ENCODE measurements at regions not wholly inside any gene's neighbourhood (a gene's known extent, or its start where the extent isn't known, plus 50 kb on each side); places are given as distances from the start of the nearest gene placed in this dataset.

DNA sequence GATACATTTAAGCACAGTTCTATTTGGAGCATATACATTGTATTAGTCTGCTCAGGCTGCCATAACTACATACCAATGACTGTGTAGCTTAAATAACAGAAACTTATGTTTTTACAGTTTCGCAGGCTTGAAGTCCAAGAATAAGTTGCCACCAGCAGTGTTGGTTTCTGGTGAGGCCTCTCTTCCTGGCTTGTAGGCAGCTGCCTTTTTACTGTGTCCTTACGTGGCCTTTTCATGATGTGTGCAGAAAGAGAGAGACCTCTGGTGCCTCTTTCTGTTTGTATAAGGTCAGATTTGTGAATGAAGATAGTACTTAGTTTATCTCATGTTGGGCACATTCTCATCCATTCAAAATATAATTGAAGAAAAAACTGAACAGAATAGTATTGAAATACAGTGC, 636.6 kb downstream of the FLRT2 start:
- Histone ChIP-seq H2BK5ac (ENCODE audit: low read depth, low read length, poor library complexity, severe bottlenecking) (no peak overlapping the region), H3K27me3 (ENCODE audit: control insufficient read depth, insufficient read depth, low read length) (no peaks in the 10 kb centered on the region), H3K4me2 (ENCODE audit: low read depth, low read length) (no peak overlapping the region), H3K79me1 (ENCODE audit: low read depth in 1 of 2, low read length in 2 of 2) (no peaks in the 10 kb centered on the region), H4K91ac (ENCODE audit: insufficient read depth, low read depth, low read length) (no peak overlapping the region), H3K9me3 (ENCODE audit: control insufficient read depth, insufficient read depth, low read length) (no peaks in the 10 kb centered on the region), H2AK9ac (replicated peaks; ENCODE audit: low read depth, low read length, poor library complexity) (no peak overlapping the region), H2BK20ac (ENCODE audit: low read depth, low read length) (no peak overlapping the region), H2AFZ (replicated peaks; ENCODE audit: low read length, poor library complexity) (no peak overlapping the region), H2AK5ac (ENCODE audit: low read depth, low read length) (no peak overlapping the region), H4K20me1 (ENCODE audit: insufficient read depth, low read length) (no peaks in the 10 kb centered on the region), H2BK15ac (ENCODE audit: low read depth, low read length) (no peak overlapping the region), H3K56ac (ENCODE audit: extremely low read depth, insufficient read depth, low read length) (no peak overlapping the region), H3K36me3 (ENCODE audit: control insufficient read depth, insufficient read depth, low read length) (no peaks in the 10 kb centered on the region), H3K27ac (ENCODE audit: insufficient read depth, low read length) (no peak overlapping the region), H3K4me3 (ENCODE audit: insufficient read depth, low read depth, low read length) (no peak overlapping the region), H3K14ac (replicated peaks; ENCODE audit: low read depth, low read length) (no peak overlapping the region), H4K8ac (ENCODE audit: low read depth in 2 of 2, low read length in 2 of 2) (no peak overlapping the region), H2BK120ac (ENCODE audit: low read depth, low read length) (no peak overlapping the region), H3K18ac (ENCODE audit: low read depth, low read length) (no peak overlapping the region), H3K9ac (ENCODE audit: low read depth, low read length) (no peak overlapping the region), H3K4me1 (ENCODE audit: control insufficient read depth, insufficient read depth, low read length) (no peaks in the 10 kb centered on the region), H3K9me1 (ENCODE audit: insufficient read depth, low read length) (no peaks in the 10 kb centered on the region), H3K4ac (ENCODE audit: low read depth, low read length) (no peak overlapping the region), H4K5ac (ENCODE audit: low read depth, low read length) (no peak overlapping the region), H3K23ac (ENCODE audit: low read depth, low read length) (no peak overlapping the region)
- intact Hi-C loops (cut with micrococcal nuclease), result no loop called here
- ChIA-PET CTCF (no interaction called here), POLR2A (ENCODE audit: unreplicated experiment) (no interaction called here)
- in situ Hi-C loops (cut with MboI; ENCODE audit: low sequenced_read_pairs), result no loop called here
- ATAC-seq (ENCODE audit: low read depth) (no peak), DNase-seq (no peak)
- no TSS peak for BruUV-seq (replicated peaks)
- no CpG with 5 or more reads among the region's 2 CpGs for WGBS, 2 experiments (ENCODE audit: extremely low coverage in 2 of 2, insufficient read length in 1 of 2)
- TF ChIP-seq, protein P1, sequence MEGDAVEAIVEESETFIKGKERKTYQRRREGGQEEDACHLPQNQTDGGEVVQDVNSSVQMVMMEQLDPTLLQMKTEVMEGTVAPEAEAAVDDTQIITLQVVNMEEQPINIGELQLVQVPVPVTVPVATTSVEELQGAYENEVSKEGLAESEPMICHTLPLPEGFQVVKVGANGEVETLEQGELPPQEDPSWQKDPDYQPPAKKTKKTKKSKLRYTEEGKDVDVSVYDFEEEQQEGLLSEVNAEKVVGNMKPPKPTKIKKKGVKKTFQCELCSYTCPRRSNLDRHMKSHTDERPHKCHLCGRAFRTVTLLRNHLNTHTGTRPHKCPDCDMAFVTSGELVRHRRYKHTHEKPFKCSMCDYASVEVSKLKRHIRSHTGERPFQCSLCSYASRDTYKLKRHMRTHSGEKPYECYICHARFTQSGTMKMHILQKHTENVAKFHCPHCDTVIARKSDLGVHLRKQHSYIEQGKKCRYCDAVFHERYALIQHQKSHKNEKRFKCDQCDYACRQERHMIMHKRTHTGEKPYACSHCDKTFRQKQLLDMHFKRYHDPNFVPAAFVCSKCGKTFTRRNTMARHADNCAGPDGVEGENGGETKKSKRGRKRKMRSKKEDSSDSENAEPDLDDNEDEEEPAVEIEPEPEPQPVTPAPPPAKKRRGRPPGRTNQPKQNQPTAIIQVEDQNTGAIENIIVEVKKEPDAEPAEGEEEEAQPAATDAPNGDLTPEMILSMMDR (conservative IDR thresholded peaks at IDR 0.05; ENCODE audit: low read depth, low read length), result no peak
- no peak for TF ChIP-seq FOS (IDR thresholded peaks at IDR 0.05; ENCODE audit: low read depth, low read length)
- no peak for TF ChIP-seq SMC3 (IDR thresholded peaks at IDR 0.05; ENCODE audit: low read depth, low read length)
- TF ChIP-seq, protein P2, sequence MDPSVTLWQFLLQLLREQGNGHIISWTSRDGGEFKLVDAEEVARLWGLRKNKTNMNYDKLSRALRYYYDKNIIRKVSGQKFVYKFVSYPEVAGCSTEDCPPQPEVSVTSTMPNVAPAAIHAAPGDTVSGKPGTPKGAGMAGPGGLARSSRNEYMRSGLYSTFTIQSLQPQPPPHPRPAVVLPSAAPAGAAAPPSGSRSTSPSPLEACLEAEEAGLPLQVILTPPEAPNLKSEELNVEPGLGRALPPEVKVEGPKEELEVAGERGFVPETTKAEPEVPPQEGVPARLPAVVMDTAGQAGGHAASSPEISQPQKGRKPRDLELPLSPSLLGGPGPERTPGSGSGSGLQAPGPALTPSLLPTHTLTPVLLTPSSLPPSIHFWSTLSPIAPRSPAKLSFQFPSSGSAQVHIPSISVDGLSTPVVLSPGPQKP (IDR thresholded peaks at IDR 0.05; ENCODE audit: borderline replicate concordance, low read depth, low read length), result no peak
- TF ChIP-seq POLR2A (IDR thresholded peaks at IDR 0.05; ENCODE audit: low read depth, low read length), result no peak
- TF ChIP-seq CHD1 (IDR thresholded peaks at IDR 0.05; ENCODE audit: low read depth, low read length), result no peak
- no peak for TF ChIP-seq MXI1 (IDR thresholded peaks at IDR 0.05; ENCODE audit: borderline replicate concordance, low read depth, low read length)
- TF ChIP-seq MAFK (IDR thresholded peaks at IDR 0.05; ENCODE audit: low read depth, low read length), result no peak
- TF ChIP-seq BHLHE40 (IDR thresholded peaks at IDR 0.05; ENCODE audit: low read depth, low read length), result no peak
- TF ChIP-seq MAZ (IDR thresholded peaks at IDR 0.05; ENCODE audit: borderline replicate concordance, low read depth, low read length), result no peak
- dilution Hi-C loops (cut with HindIII; ENCODE audit: low sequenced_read_pairs, unreplicated experiment), result no loop called here

All from IMR-90 (cell line).